GM21381 (cell line): ENCODE measurements at regions not wholly inside any gene's neighbourhood (a gene's known extent, or its start where the extent isn't known, plus 50 kb on each side); places are given as distances from the start of the nearest gene placed in this dataset.

Source experiments
- ATAC-seq: cut with Tn5 transposase; IDR thresholded peaks from one replicate; pipeline ENCODE4 v1.9.1; 2021; ENCODE audit warnings: mild to moderate bottlenecking, moderate library complexity; ENCODE audit not compliant: unreplicated experiment

DNA sequence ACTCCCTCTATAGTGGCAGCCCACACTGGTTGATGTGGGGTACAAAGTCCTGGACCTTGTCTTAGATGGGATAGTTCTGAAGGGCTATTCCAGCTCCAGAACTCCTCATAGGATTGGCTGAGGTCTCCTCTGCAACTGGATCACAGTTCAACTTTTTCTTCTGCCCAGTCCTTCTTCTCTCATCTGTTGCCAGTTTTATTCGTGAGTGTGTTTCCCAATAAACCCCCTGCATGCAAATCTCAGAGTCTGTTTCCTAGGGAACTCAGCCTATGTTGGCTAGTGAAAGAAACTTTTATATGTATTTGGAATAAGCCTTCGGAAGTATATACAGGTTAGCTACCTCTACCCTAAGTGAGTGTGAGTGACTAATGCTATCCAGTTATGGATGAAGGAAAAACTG is 823.4 kb downstream of the SLC4A3 start:
- ATAC-seq = no peak

DNA sequence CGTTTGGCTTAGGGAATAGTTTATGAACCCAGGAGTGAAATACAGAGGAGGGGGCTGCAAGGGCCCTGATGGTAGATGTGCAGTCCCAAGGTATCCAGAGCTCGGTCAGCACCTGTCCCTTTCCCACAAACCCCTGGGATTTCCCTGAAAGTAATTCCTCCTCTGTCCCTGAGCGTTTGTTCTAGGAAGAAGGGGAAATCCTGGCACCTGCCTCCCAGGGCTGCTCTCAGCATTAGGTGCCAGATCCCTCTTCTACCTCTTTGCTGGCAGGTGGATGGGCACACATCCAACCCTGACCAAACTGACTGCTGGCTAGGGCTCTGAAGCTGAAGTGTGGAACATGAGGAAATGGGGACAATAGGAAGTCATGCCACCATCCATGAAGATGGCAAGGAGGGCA is 824.0 kb downstream of the SLC4A3 start:
- ATAC-seq = no peak

DNA sequence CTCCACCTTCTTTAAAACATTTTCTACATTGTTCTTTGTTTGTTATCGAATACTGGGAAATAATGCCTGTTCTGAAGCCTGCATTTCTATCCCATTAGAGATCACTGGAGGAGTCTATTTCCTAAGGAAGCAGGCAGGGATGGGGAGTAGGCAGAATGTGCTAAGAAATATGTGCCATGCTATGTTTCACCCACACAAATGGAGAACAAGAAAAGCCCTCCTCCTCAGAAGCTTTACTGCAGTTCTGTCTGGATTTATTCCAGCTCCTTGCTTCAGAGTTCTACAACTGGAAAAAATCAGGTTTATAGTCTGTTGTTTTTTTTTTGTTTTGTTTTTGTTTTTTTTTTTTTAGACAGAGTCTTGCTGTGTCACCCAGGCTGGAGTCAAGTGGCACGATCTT is 825.1 kb downstream of the SLC4A3 start:
- ATAC-seq = no peak

DNA sequence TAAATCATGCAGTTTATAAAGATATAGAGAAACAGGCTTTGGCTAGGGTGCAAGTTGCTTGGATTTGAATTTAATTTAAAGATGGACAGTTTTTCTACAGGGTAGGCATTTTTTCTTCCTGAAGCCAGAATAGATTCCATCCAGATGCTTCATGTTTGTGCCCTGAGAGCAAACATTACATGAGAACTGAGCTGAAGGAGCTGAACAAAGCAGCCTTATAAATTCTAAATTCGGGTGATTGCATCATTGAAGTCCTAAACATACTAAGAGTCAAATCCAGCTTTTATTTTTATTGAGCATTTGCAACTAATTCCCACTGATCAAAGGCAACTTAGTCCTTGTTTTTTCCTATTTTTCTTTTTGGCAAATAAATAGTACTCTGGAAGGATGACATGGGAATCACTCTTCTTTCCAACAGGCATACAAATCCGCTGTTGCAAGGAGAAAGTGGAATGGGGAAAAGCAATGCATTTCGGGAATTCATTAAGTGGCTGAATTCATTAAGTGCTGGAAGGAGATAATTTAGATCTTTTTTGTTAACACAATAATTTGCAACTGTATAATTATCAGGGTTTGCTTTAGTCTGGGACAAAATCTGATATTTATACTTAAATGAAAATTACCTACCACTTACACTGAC is 828.0 kb downstream of the SLC4A3 start:
- no peak for ATAC-seq

DNA sequence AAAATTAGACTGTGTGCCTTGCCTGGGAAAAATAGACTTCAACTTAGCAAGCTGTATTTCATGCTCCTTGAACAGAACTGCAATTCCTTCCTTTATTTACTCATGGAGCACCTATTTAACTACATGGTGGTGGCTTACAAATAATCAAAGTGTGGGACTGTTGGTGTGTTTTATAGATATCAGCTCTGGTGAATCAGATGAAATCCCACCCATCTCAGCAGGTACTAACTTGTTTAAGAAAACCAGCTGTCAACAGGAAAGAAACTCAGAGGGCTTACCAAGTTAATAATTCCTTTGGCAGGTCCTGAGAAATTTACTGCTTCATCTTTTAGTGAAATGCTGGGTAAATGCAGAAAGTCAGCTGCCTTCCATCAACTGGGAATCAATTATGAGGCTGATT is 830.6 kb downstream of the SLC4A3 start:
- no peak for ATAC-seq

DNA sequence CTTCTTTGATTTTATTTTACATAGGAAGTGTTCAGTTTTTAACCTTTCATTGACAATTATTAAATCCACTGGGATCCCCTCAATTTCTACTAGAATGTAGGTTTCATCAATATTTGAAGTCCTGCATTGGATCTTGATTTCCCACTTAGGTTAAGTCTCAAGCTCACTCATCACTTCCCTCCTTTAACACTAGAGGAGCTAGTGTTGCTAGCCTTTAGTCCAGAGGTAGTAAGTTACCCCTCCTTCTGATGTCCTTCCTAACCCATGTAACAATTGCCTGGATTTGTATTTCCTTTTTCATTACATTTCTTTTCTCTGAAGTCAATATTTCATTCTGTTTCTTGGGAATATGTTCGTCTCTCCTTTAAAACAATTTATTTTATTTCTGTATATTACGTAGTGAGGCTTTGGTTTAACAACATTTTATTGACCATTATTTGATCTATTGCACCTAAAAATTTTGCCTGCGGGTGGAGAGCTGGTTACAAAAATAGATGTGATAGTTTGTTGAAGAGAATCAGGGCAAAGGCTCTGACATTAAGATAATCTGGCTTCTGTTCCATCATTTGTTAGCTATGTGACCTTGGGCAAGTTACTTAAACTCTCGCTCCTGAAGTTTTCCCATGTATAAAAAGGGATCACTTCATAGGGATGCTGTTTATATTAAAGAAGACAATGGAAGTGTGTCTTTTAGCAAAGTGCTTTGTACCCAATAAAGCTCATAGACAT is 833.0 kb downstream of the SLC4A3 start:
- ATAC-seq = no peak

DNA sequence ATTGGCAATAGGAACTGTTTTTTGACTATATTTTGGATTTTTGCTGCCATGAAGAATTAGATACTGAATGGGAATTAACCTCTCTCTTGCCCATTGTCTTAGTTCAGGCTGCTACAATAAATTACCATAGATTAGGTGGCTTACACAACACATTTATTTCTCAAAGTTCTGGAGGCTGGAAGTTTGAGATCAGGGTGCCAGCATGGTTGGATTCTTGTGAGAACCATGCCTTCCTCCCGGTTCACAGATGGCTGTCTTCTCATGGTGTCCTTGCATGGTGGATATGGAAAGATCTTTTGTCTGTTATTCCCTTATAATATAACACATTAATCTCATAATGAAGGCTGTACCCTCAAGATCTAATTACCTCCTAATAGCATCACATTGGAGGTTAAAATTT is 836.4 kb downstream of the SLC4A3 start:
- ATAC-seq = no peak

DNA sequence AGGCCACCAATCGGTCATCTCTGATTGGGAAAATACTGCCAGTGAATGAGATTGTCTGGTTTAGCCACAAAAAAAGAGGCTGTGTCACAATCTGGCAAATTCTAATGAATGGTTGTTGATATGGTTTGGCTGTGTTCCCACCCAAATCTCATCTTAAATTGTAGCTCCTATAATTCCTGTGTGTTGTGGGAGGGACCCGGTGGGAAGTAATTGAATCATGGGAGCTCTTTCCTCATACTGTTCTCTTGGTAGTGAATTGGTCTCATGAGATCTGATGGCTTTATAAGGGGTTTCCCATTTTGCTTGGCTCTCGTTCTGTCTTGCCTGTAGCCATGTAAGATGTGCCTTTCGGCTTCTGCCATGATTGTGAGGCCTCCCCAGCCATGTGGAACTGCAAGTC is 838.3 kb downstream of the SLC4A3 start:
- no peak for ATAC-seq

DNA sequence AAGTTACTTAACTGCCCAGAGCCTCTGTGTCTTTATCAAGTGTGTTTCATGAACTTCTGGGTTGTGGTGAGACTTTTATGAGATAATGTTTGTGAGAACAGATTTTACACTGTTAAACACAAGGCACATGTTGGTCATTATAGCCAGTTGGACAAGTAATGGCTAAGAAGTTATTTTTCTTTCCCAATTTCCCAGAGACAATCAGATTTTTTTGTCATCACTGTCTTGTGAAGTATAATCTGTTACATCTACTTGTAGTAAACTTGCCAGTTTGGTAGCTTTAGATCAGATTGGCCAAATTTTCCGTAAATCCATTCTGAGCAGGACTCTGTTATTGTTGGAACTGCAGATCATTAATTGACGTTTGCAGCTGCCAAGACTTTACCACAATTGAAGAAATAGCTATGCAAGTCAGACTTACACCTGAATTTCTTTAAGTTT is 838.8 kb downstream of the SLC4A3 start:
- no peak for ATAC-seq

DNA sequence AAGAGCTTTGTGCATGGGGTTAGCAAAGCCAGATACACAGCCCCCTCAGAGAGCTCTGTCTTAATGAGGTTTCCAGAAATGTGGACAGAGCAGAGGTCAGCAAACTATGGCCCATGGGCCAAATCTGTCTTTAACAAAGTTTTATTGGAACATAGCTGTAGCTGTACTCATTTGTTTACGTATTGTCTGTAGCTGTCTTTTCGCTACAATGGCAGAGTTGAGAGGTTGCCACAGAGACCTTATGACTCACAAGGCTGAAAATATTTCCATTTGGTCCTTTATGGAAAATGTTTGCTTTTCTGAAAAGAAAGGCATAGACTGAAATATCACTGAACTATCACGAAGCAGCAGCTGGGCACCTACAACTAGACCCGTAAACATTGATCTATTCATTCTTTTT is 841.8 kb downstream of the SLC4A3 start:
- no peak for ATAC-seq

DNA sequence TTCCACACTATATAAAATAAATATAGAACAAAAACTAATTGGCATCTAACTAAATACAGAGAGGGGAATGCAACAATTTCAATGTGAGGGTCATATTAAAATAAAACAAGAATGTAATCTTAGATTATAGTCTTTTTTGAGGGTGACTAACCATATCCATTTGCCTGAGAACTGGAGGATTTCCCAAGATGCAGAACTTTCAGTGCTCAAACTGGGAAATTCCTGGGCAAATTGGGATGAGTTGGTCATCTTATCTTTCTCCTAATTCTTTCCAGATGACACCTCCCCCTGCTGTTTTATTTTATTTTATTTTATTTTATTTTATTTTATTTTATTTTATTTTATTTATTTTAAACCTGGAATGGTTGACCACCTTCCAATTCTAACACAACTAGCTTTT is 846.2 kb downstream of the SLC4A3 start:
- no peak for ATAC-seq

DNA sequence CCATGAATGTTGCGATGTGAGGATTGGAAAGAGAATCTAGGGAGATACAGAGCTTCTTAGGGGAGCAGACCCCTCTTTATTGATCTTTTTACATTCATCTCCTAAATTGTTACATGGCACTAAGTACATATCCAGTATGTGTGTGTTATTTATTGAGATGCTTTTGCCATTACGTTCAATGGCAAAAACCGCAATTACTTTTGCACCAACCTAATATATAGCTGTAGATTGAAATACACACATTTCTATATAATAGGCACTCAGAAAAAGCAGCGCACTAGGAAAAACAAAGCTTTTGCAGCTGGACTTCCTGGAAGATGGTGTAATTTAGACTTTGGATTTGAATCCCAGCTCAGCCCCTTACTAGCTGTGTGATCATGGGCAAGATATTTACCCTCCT is 849.4 kb downstream of the SLC4A3 start:
- ATAC-seq = no peak

DNA sequence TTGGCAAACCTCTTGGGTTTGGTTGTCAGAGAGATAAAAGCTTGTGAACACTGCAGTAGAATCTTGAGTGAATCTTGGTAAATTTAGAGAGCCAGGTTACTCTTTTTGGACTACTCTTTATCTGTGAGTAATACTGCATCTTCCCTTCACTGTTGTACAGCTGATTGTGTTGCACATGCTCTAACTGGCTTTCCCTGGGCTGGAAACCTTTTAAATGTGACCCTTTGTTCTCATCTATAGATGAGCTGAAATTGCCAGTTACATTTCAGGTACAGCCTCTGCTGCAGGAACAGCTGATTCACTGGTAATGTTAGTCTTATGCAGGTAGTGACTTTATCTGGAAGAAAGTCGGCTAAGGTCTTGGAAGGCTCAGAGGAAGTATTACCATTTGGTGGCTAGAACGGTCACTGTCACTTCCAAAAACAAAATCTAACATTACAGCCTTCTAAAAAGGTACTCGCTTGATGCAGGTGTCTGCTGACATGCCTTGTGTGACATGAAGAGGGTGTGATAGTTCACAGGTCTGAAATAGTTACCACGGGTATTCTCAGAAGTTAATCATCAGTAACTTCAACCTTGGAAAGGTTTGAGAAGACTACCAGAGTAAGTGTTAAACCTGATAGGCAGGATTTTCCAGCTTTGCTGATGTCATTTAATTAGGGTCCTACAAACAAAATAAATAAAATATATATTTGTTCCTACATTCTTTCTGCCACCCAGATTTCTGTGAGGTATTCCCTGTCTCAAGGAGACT is 851.1 kb downstream of the SLC4A3 start:
- ATAC-seq = no peak

DNA sequence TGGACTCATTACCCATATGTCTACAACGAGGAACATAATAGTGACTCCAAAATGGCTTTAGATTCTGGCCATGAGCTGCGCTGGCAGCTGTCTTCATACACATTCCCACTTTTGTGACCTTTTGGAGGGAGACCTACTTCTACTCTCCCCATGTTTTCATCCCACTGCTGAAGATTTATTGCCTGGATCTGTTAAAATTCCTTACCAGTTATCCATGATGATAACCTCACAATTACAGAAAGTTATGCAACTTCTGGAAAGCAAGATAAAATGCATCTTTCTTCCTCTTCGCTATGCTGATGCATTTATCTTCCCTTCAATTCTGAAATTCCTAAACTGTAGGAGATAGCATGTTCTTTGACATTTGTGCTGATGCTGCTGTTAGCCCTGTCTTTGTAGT is 855.3 kb downstream of the SLC4A3 start:
- ATAC-seq = no peak

DNA sequence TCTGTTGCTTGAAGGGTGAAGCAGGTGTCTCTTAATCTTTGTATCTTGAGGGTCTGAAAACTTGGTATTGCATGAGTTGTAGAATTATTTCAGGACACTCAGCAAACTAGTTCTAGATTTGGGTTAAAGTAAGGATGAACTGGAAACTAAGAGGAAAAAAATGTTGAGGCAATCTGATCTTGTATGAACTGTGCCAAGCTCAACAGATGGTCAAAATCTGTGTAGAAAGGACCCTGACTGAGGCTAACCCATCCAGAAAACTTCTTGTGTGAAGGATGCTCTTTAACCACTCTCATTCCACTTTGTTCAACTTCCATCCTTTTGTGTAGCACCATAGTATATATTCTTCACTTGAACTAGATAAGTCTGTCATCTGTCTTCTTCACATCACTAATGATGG is 861.7 kb downstream of the SLC4A3 start:
- no peak for ATAC-seq

DNA sequence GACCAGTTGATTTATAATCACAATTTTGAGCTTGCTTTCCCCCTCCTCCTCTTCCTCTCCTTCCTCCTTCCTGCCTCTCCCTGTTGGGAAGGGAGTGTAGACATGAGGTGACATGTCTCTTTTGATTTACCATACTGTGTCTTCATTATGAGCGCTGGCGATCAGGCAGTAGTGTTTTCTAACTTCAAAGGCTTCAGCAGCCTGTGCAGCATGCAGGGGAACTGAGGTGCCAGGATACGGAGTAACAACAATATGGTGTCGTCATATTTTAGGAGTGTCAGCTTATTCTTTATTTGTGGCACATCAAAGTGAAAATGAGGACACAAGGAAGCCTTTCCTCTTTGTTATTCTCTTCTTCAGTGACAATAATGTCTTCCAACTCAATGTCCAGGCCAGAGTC is 864.2 kb downstream of the SLC4A3 start:
- ATAC-seq = no peak

DNA sequence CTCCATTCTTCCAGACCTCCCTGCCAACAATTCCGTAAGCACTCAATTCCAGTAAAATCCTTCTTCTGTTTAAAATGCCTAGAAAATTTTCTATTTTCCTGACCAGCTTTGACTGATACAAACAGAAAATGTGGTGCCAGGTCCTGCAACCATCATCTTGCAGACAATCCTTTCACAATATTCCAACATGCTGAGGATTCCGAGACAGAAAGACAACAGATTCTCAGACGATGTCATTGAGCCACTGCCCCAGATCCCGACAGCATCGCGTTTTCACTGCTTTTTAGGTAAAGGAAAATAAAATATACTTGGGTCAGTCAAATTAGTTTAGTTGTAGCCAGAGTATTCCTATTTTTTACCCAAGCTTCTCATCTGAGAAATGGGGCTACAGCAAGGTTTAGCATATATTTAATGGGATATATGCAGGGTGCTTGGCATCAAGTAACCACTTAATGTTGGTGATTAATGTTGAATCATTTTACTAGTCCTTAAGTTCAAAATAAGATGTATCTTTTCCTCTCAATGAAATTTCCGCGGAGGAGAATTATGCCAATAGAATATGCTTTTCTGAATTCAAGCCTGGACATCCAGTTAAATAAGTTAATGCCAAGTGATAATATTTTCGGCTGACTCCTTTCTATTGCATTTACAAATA is 866.6 kb downstream of the SLC4A3 start:
- ATAC-seq = no peak

DNA sequence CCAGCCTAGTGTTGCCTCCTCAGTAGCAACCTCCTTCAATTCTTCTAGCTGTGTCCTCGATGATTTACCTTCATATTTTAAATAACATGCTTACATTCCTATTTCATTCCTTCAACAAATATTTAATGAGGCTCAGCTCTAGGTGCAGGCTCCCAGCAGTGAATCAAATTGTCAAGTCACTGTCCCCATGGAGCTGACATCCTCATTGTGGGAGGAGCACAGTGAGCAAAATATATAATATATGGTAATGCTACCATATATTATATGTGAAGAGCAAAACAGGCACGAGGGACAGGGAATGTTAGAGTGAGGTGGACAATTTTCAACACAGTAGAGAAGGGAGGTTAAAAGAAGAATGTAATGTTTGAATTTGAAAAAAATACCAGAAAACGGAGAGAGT is 869.1 kb downstream of the SLC4A3 start:
- no peak for ATAC-seq

DNA sequence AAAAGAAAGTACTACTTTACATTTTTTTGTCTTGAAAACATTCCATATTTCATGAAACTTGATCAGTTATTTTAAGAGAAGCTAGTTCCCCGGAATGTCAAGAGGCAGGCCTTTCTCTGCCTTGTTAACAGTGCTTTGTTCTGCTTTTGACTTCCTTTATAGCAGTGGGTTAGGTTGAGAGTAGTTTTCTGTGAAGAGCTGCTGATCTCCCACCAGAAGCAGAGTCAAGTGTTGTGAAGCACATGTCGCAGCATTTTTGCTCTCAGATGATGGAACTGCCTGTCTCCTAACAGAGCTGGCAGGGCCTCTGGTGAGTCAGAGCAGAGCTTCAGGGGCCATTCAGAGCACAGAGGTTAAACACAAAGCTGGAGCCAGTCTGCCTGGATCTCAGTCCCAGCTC is 871.8 kb downstream of the SLC4A3 start:
- ATAC-seq = no peak

DNA sequence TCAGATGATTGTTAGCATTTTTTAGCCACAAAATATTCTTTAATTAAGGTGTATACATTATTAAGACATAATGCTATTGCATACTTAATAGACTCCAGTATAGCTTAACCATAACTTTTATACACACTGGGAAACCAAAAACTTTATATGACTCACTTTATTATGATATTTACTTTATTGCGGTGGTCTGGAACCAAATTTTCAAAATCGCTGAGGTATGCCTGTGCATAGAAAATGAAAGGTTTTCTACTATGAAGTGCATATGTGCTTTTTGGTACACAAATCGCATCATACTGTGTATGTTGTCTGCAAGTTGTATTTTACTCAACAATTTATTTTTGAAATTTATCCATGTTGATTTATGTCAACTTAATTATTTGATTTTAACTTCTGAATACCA is 875.1 kb downstream of the SLC4A3 start:
- no peak for ATAC-seq

DNA sequence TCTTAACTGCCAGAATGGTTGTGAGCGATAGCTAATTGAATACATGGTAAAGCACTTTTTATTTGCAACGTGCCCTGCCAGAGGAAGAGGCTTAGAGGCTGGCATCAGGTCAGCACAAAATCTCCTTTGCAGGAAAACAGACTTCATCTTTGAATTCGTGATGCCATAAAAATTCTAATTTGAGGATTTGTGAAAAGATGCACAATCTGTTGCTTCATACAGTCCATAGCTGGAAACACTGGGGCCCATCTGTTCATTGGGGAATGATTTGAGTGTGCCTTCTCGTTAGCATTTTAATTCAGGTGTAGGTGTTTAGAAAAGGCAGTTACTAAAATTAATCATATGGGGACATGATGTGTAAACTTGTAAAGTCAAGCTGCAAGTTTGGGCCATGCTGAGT is 876.0 kb downstream of the SLC4A3 start:
- no peak for ATAC-seq
